Peyer's patch (tissue), 4 donors: ENCODE measurements at regions not wholly inside any gene's neighbourhood (a gene's known extent, or its start where the extent isn't known, plus 50 kb on each side); places are given as distances from the start of the nearest gene placed in this dataset.

Source experiments
- DNase-seq, 3 donors: peaks; one replicate each; pipeline ENCODE4 v3.0.0-alpha.2; 2017 to 2019
- H3K27ac ChIP-seq, 4 donors: fragments of 200-600 bp; sonication (generic); one replicate each; pipeline ENCODE4 v1.5.1; 2016 to 2019
- H3K27me3 ChIP-seq, 2 donors: fragments of 200-600 bp; sonication (generic); one replicate each; pipeline ENCODE4 v1.5.1; 2019
- H3K36me3 ChIP-seq, 3 donors: fragments of 200-600 bp; sonication (generic); one replicate each; pipeline ENCODE4 v1.5.1; 2016 to 2019
- H3K4me1 ChIP-seq, 4 donors: fragments of 200-600 bp; sonication (generic); one replicate each; pipeline ENCODE4 v1.5.1; 2016 to 2019
- H3K4me3 ChIP-seq, 4 donors: fragments of 200-600 bp; sonication (generic); 1 replicate in 3 of 4; 2 replicates in 1 of 4; pipeline ENCODE4 v1.5.1; 2016 to 2019; ENCODE audit warnings: mild to moderate bottlenecking in 1 of 4
- H3K9me3 ChIP-seq, 4 donors: fragments of 200-600 bp; sonication (generic); one replicate each; pipeline ENCODE4 v1.5.1; 2016 to 2019; ENCODE audit warnings: mild to moderate bottlenecking in 1 of 4
- POLR2A ChIP-seq, 2 donors: fragments of 450-650 bp; IDR thresholded peaks; one replicate each; pipeline ENCODE4 v1.5.1; 2017; ENCODE audit warnings: antibody characterized with exemption in 2 of 2, mild to moderate bottlenecking in 2 of 2, moderate library complexity in 2 of 2
- TF ChIP-seq, protein P1 (sequence below), 6 experiments: fragments of 450-650 bp in 4 of 6; fragments of 200-600 bp in 2 of 6; sonication (generic) in 1 of 6; IDR thresholded peaks; one replicate each; pipeline ENCODE4 v1.5.1; 2017 to 2019; ENCODE audit warnings: antibody characterized with exemption in 6 of 6, mild to moderate bottlenecking in 3 of 6, moderate library complexity in 1 of 6

- Histone ChIP-seq H3K27ac (no peak overlapping the region), H3K4me3 (no peak overlapping the region), H3K9me3 (no peaks in the 10 kb centered on the region), H3K27me3 (no peaks in the 10 kb centered on the region), H3K36me3 (no peaks in the 10 kb centered on the region), H3K4me1 (no peaks in the 10 kb centered on the region)
- TF ChIP-seq POLR2A (IDR thresholded peaks at IDR 0.05) = no peak
- TF ChIP-seq, protein P1, sequence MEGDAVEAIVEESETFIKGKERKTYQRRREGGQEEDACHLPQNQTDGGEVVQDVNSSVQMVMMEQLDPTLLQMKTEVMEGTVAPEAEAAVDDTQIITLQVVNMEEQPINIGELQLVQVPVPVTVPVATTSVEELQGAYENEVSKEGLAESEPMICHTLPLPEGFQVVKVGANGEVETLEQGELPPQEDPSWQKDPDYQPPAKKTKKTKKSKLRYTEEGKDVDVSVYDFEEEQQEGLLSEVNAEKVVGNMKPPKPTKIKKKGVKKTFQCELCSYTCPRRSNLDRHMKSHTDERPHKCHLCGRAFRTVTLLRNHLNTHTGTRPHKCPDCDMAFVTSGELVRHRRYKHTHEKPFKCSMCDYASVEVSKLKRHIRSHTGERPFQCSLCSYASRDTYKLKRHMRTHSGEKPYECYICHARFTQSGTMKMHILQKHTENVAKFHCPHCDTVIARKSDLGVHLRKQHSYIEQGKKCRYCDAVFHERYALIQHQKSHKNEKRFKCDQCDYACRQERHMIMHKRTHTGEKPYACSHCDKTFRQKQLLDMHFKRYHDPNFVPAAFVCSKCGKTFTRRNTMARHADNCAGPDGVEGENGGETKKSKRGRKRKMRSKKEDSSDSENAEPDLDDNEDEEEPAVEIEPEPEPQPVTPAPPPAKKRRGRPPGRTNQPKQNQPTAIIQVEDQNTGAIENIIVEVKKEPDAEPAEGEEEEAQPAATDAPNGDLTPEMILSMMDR (IDR thresholded peaks at IDR 0.05) = no peak
- no peak for DNase-seq
Measured at GRCh38 chr3:4220065-4220464, 83.1 kb upstream of the SETMAR start.

DNA sequence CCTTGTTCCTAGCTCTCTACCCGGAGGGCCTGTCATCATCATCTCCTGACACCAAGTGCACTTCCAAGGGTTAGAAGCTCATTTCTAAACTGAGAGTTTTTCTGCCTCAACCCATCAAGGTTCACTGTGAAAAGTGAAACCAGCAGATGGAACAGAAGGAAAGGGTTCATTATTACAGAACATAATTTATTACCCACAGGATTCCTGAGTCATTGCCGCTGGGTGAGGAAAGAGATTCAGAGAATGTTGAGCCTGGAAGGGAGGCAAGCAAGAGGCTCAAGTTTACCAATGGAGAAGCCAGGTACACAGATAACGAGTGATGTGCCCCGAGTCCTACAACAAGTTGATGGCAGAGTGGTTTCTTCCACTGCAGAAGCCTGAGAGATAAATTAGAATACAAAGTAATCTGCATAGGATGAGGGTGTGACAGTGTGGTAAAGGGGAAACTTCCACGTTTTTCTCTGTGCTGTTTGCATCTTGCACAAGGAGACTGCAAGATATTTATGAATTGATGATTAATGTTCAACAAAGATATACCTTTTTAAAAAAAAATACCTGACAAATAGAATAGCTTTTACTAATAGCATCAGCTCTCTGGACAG is 80.5 kb upstream of the SETMAR start:
- TF ChIP-seq, protein P1 (IDR thresholded peaks at IDR 0.05) = no peak
- TF ChIP-seq POLR2A (IDR thresholded peaks at IDR 0.05) = no peak
- no peak overlapping the region for H3K27ac ChIP-seq
- H3K36me3 ChIP-seq = no peaks in the 10 kb centered on the region
- no peaks in the 10 kb centered on the region for H3K9me3 ChIP-seq
- no peak for DNase-seq
- no peak overlapping the region for H3K4me3 ChIP-seq
- H3K27me3 ChIP-seq = no peaks in the 10 kb centered on the region
- no peaks in the 10 kb centered on the region for H3K4me1 ChIP-seq

- Histone ChIP-seq H3K27me3 (no peaks in the 10 kb centered on the region), H3K27ac (no peak overlapping the region), H3K9me3 (no peaks in the 10 kb centered on the region), H3K4me1 (no peaks in the 10 kb centered on the region), H3K36me3 (no peaks in the 10 kb centered on the region), H3K4me3 (no peak overlapping the region)
- no peak for TF ChIP-seq POLR2A (IDR thresholded peaks at IDR 0.05)
- TF ChIP-seq, protein P1 (IDR thresholded peaks at IDR 0.05) = no peak
- DNase-seq = no peak
Measured at GRCh38 chr3:4223777-4224176, 79.4 kb upstream of the SETMAR start.

- Histone ChIP-seq H3K9me3 (no peaks in the 10 kb centered on the region), H3K4me1 (no peaks in the 10 kb centered on the region), H3K36me3 (no peaks in the 10 kb centered on the region), H3K27ac (no peak overlapping the region), H3K4me3 (no peak overlapping the region), H3K27me3 (no peaks in the 10 kb centered on the region)
- TF ChIP-seq, protein P1 (IDR thresholded peaks at IDR 0.05) = no peak
- no peak for TF ChIP-seq POLR2A (IDR thresholded peaks at IDR 0.05)
- no peak for DNase-seq
Measured at GRCh38 chr3:4224331-4224730, 78.8 kb upstream of the SETMAR start.

DNA sequence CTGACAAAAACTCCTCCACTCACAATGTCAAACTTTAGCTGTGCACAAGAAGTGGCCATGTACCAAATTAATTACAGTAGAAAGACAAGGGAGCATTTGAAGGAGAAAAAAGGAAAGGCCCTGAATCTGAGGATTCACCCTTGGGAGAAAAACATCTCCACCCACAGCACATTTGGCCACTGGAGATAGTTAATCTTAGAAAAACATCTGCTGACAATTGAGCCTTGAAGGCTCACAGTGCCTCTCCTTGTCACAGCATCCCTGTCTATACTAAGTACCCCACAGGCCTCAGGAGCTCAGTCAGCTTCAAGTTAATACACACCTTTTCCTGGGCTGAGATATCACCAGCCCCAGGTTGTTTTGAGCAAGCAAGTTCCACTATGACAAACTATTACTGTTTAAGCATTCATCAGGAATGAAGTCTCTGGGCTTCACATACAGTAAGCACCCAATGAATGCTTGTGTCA is 78.1 kb upstream of the SETMAR start:
- no peak overlapping the region for H3K27ac ChIP-seq
- H3K4me1 ChIP-seq = no peaks in the 10 kb centered on the region
- DNase-seq = no peak
- no peaks in the 10 kb centered on the region for H3K27me3 ChIP-seq
- no peaks in the 10 kb centered on the region for H3K36me3 ChIP-seq
- H3K4me3 ChIP-seq = no peak overlapping the region
- TF ChIP-seq POLR2A (IDR thresholded peaks at IDR 0.05) = no peak
- TF ChIP-seq, protein P1 (IDR thresholded peaks at IDR 0.05) = no peak
- no peaks in the 10 kb centered on the region for H3K9me3 ChIP-seq

- Histone ChIP-seq H3K27ac (no peak overlapping the region), H3K36me3 (no peaks in the 10 kb centered on the region), H3K4me3 (no peak overlapping the region), H3K4me1 (no peaks in the 10 kb centered on the region), H3K9me3 (no peaks in the 10 kb centered on the region), H3K27me3 (no peaks in the 10 kb centered on the region)
- no peak for DNase-seq
- no peak for TF ChIP-seq POLR2A (IDR thresholded peaks at IDR 0.05)
- TF ChIP-seq, protein P1 (IDR thresholded peaks at IDR 0.05) = no peak
Measured at GRCh38 chr3:4228295-4228694, 74.9 kb upstream of the SETMAR start.
